ACHN (cell line): ENCODE measurements at regions not wholly inside any gene's neighbourhood (a gene's known extent, or its start where the extent isn't known, plus 50 kb on each side); places are given as distances from the start of the nearest gene placed in this dataset.
"Not testable (repeated sequence)": the region's sequence is repeated elsewhere in the genome, so short reads cannot be mapped to it uniquely, and the experiment has no call there.

ENCODE experiments used
- DNase-seq: peaks from one replicate; pipeline ENCODE4 v3.0.0-alpha.2; 2015
- in situ Hi-C: cut with HindIII; loops from 2 replicates; pipeline ENCODE4 v1.10.0; 2017; ENCODE audit warnings: low sequenced_read_pairs, low pct_ligation_motif_present, low pct_unique_long_range_greater_than_20kb

DNA sequence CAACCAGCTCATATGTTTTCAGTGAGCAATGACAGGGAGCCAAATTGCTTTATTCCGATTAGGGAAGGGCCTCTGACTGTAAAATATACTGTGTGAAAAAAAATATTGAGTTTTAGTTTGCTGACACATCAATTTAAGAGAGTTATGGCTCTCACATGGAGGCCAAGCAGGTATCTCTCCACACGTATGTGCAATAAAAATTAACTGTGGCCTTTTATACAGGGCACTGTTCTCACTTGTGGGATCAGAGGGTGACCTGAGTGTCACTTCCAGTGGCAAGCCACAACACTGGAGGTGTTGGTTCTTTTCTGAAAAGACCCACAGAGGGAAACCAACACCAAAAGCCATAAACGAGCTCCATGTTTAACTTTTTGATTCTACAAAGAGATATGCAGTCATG, 462.8 kb downstream of the MID1IP1 start:
- in situ Hi-C loops = no loop called here
- DNase-seq = no peak

DNA sequence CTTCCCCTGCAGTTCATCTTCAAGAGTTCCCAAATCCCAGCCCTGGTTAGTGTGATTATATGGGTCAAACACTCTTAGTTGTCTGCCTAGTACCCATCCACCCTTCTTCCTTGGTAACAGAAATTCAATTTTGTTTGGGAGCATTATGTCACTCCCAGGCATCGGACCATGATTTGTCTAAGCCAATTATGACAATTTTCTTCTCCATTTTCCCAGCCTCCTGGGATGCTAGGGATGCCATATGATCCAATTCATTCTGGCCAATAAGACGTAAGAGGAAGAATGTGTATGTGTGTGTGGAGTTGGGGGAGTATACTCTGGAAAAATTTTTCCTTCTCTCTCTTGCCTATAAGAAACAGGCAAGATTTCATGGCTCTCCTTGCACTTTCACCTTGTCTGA, 465.9 kb downstream of the MID1IP1 start:
- no peak for DNase-seq
- in situ Hi-C loops = no loop called here

DNA sequence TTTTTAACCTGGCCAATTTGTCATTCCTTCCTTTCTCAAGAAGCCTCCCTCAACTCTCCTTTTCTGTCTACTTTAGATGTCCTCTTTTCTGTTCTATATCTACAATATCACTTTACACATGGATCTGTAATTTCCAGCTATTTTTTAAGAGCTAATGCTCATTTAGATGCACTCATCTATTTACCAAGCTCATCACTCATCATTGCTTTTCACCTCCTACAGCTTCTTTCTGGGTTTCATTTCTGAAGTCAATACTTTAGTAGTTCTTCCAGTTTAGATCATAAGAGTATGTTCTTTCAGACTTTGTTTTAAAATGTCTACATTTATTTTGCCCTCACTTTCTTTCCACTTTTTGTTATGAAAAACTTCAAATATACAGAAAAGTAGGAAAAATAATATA, 466.9 kb downstream of the MID1IP1 start:
- in situ Hi-C loops = no loop called here

DNA sequence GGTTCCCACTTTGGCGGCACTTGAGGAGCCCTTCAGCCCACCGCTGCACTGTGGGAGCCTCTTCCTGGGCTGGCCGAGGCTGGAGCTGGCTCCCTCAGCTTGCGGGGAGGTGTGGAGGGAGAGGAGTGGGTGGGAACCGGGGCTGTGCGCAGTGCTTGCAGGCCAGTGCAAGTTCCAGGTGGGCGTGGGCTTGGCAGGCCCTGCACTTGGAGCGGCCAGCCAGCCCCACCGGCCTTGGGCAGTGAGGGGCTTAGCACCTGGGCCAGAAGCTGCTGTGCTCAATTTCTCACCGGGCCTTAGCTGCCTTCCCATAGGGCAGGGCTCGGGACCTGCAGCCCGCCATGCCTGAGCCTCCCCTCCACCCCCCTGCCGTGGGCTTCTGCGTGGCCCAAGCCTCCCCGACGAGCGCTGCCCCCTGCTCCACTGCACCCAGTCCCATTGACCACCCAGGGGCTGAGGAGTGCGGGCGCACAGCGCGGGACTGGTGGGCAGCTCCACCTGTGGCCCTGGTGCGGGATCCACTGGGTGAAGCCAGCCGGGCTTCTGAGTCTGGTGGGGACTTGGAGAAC, 474.3 kb downstream of the MID1IP1 start:
- no peak for DNase-seq
- in situ Hi-C loops = no loop called here

More for the DNA sequence above, 466.9 kb downstream of the MID1IP1 start:
- DNase-seq = no peak

DNA sequence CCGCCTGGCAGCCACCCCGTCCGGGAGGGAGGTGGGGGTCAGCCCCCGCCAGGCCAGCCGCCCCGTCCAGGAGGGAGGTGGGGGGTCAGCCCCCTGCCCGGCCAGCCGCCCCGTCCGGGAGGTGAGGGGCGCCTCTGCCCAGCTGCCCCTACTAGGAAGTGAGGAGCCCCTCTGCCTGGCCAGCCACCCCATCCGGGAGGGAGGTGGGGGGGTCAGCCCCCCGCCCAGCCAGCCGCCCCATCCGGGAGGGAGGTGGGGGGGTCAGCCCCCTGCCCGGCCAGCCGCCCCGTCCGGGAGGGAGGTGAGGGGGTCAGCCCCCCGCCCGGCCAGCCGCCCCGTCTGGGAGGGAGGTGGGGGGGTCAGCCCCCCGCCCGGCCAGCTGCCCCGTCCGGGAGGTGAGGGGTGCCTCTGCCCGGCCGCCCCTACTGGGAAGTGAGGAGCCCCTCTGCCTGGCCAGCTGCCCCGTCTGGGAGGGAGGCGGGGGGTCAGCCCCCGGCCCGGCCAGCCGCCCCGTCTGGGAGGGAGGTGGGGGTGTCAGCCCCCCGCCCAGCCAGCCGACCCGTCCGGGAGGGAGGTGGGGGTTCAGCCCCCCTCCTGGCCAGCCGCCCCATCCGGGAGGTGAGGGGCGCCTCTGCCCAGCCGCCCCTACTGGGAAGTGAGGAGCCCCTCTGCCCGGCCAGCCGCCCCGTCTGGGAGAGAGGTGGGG, 476.6 kb downstream of the MID1IP1 start:
- in situ Hi-C loops, DNase-seq: not testable (repeated sequence)

DNA sequence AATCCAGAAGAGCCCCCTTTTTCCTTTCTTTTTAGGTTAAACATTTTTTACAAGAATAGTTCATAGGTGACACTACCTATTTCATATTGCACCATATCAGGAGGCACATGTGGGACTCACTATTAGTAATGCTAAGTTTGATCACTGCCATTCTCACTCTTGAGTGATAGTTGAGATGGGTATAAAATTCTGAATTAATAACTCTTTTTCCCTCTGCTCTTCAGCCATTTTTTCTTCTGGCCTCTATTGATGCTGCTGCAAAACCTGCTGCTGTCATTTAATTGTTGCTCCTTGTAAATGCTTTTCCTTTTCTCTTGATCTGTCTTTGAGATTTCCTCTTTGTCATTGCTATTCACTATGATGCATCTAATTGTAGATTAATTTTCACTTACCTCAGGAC, 482.0 kb downstream of the MID1IP1 start:
- DNase-seq = no peak
- in situ Hi-C loops = no loop called here

DNA sequence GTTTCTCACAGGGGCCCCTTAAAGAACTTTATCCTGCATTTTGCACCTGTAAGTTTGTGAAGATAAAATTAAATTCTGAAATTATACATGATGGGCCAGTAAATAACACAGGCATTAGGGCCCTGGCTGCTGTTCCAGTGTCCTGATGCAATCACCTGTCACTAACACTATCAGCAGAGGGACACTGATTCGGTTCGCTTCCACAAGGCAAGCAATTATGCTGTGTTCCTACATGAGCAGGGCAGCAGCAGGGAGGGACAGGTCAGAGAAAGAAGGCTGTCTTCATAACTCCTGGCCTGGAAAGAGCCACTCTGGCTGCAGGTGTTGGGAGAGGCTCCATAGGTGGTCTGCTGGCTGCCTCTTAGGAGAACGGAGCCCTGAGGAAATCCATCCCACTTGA, 487.3 kb downstream of the MID1IP1 start:
- in situ Hi-C loops = no loop called here
- DNase-seq = no peak

DNA sequence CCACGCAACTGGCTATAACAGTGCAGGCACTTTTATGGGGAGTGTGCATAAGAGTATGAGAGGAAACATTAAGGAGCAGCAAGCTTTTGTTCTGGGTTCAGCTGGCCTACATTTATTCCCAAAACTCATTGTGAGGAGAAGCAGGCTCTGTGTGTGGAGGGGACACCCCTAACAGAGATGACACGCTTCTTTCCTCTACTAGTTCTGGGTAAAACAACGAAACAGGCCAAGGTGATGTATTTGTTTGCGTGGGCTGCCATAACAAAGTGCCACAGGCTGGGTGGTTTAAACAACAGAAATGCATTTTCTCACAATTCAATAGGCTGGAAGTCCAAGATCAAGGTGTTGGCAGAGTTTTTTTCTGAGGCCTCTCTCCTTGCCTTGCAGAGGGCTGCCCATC, 488.6 kb downstream of the MID1IP1 start:
- no peak for DNase-seq
- in situ Hi-C loops = no loop called here

DNA sequence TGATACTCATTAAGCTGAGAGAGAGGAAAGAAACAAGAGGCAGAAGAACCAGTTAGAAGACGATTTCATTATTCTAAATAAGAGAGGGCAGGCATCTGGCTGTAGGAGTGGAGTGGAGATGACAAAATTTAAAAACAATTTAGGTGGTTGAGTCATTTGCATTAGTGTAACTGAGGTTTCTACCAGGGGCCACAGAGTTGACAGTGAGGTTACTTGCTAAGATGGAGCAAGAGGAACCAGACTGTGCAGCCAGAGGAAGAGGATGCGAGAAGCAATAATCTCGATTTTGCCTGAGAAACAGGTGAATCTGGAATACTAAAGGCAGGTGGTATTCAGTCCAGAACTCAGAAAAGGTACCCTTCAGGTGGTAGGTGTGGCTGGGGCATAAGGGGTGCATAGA, 491.9 kb downstream of the MID1IP1 start:
- no peak for DNase-seq
- in situ Hi-C loops = no loop called here

DNA sequence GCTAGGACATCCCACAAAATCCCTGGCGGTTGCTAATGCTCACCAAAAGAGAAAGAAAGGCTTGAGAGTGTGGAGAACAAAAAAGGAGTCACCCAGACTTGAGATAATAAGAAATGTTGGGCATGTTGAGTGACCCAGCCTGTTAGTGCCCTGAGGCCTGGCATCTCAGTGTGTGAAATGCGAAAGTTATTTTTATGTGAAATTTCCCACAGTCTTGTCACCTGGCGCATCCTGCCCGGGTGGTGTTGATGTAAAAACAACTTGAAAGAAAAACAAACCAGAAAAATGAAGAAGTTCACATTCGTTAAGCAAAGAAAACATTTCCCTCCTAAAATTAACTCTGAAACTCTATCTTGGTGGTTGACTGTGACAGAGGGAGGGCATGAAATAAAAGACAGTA, 495.2 kb downstream of the MID1IP1 start:
- no peak for DNase-seq
- in situ Hi-C loops = no loop called here

DNA sequence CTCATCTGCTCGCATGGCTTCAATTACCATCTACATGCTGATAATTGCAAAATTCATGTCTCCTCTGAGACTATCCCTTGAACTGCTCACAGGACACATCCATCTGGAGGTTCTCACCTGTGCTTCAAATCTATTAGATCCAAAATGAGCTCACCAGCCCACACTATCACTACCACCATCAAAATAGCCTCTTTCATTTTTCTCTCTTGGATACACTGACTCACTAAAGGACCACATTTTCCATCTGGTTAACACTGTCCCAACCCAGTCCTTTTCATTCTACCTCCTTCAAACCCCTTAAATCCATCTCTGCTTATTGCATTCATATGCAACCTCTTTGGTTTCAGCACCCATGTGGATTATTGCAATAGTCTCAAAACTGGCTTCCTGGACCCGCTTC, 497.6 kb downstream of the MID1IP1 start:
- DNase-seq = no peak
- in situ Hi-C loops = no loop called here

DNA sequence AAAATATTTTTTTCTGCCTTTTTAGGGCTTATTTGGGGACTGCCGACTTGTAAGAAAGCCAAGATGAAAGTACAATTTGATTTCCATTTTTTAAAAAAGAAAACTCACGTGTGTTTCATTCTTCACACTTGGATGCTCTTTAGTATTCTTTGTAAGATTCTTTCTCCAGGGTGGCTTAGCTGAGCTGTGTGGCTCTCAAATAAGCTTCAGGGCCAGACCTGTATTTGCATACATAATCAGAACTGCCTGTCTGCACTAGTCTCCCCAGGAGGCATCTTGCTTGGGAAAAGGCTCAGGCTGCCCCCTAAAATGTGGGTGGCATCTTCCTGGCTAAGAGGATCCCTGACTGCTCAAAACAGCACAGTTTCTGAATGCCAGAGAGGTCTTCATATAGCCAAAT, 498.4 kb downstream of the MID1IP1 start:
- in situ Hi-C loops = no loop called here
- no peak for DNase-seq

DNA sequence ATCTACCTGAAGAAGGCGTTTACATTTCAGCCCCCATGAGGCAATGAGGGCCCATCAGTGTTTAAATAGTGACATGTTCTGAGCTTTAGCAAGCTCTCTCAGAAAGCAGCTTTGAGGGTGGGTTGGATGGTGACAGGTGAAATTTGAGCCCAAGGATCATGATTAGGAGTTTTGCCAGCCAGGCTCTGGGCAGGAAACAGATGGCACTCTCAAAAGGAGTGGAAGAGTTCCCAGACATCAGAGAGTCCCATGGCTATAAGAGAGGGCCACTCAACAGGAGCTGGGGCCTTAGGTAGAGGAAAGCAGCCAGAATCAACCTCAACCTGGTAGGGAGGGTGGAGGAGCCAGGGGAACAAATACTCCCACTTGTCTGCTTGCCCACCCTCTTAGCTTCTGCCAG, 499.8 kb downstream of the MID1IP1 start:
- no peak for DNase-seq
- in situ Hi-C loops = no loop called here

DNA sequence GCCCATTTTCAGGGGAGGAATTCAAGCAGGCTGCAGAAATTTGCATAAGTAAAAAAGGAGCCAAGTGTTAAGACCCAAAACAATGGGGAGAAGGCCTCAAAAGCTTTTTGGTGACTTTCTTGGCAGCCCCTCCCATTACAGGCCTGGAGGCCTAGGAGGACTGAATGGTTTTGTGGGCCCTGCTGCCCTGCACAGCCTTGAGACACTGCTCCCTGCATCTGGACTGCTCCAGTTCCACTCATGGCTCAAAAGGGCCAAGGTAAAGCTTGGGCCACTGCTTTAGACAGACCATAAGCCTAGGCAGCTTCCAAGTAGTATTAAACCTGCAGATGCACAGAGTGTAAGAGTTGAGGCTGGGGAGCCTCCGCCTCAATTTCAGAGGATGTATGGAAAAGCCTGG, 501.6 kb downstream of the MID1IP1 start:
- in situ Hi-C loops = no loop called here
- no peak for DNase-seq

DNA sequence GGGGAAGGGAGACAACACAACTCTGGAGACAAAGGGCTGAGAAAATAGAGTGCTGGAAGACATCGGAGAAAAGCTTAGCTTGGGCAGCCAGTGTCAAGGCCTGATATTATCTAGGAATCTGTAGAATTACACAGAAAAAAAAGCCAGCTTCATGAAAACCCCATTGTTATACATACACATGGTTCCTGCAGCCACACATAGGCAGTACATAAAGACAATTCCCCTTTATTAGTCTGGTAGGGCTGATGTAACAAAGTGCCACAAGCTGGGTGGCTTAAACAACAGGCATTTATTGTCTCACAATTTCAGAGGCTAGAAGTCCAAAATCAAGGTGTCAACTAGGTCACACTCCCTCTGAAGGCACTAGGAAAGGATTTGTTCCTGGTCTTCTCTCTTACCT, 503.5 kb downstream of the MID1IP1 start:
- in situ Hi-C loops = no loop called here
- DNase-seq = no peak

DNA sequence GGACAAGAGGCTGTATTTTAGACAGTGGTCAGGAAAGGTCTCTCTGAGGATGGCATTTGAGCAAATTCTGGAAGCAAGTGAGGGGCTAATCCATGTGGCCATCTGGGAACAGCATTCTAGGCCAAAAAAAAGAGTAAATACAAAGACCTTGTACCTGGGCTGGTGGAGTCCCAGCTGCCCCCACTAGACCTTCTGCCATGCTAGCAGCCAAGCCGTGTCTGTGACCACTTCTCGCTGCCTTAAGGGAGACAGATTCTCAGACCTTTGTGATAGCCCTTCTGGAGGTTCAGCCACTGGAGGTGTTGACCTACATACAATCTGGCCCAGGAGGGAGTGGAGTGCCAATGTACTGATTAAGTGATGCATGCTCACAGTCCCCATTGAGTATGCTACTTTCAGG, 506.2 kb downstream of the MID1IP1 start:
- DNase-seq = no peak
- in situ Hi-C loops = no loop called here

DNA sequence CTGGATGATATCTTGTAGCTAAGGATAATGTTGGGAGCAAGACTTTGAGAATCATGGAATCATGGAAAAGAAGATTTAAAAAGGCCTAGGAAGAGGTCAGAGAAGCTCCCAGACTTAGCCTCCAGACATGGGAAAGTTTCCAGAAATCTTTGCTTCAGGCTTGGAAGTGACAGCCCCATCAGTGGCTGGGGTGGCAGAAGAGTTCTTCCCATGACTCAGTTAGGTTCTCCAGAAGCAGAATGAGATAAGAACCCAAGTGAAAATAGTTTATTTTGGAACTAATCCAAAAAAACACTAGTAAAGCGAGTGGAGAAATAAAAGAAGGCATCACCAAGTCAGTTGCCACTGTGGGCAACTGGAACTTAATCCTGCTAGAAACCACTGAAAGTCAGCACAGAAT, 506.9 kb downstream of the MID1IP1 start:
- in situ Hi-C loops = no loop called here
- no peak for DNase-seq

DNA sequence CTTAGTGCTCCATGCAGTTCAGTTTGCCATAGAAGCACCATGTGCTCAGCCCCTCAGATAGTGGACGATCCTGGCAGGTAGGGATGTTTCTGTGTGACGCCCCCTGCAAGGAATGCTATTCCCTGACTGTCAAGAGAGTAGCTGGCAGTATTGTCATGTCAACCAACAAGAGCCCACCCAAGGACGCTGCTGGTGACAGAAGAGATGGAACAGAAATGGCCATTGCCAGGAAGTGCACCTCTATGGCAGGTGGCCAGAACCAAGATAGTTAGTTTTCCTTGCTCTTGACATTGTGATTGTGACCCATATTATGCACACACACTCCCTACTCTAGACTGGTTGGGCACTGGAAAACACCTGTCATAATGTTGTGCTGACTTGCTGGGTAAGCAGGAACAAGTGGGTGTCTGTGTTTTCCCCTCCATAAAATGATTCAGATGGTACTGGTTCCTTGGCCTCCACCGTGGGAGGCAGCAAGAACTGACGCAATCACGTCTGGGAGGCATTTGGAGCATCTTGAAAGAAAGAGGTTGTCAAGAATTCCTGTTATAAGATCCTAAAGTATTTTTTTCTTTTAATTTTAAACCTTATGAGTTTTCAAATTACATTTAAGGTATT, 507.9 kb downstream of the MID1IP1 start:
- no peak for DNase-seq
- in situ Hi-C loops = no loop called here

DNA sequence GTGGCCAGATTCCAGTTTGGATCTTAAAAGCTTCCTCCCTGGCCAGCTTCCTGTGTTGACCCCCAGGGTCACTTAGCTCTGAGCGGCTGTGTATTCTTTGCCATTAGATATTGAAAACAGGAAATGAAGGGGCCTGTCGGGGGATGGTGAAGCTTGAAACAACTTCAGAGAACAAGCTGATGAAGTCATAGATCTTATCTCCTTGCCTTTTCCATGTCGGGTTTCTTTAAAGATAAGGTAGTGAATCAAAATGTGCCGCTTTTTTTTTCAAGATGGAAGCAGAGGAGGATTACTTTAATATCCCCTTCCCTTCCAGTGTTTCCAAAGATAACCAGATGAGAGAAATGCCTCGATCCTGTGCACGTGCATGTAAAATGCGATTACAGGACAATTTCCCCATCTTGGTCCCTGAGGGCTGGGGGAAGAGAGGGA, 508.5 kb downstream of the MID1IP1 start:
- DNase-seq = no peak
- in situ Hi-C loops = no loop called here

DNA sequence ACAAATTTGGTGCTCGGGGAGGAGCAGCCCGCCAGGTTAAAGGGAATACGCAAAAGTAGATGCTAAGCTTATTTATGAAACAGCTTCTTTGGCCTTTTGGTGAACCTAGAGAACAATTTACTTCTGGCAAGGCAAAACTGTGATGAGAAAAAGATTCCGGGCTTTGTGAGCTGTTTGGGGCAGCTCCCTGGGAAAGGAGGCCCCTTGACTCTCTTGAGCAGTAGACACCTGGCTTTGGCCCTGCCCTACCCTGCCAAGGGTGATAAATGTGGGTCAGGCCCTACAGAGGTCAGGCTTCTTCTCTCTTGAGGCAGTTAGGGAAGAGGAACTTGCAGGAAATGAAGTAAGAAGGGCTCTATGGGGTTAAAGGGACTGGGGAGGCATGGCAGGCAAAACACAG, 509.6 kb downstream of the MID1IP1 start:
- no peak for DNase-seq
- in situ Hi-C loops = no loop called here
